GM23338 (cell line): ENCODE measurements at regions not wholly inside any gene's neighbourhood (a gene's known extent, or its start where the extent isn't known, plus 50 kb on each side); places are given as distances from the start of the nearest gene placed in this dataset.

ENCODE experiments used
- ATAC-seq: fragments of 200-7000 bp; cut with Tn5 transposase; 3 replicates; pipeline ENCODE4 v1.9.1; 2020
- DNase-seq: peaks from one replicate; pipeline ENCODE4 v3.0.0-alpha.2; 2015; ENCODE audit warnings: low spot score
- H2AFZ ChIP-seq: fragments of 200-600 bp; sonication (generic); 2 replicates; pipeline ENCODE4 v1.8.0; 2016; ENCODE audit warnings: antibody characterized with exemption, mild to moderate bottlenecking, moderate library complexity
- H3F3A ChIP-seq: fragments of 200-600 bp; sonication (generic); replicated peaks from 2 replicates; pipeline ENCODE4 v1.8.0; 2017; ENCODE audit warnings: antibody characterized with exemption, mixed run types, low read depth
- H3K27ac ChIP-seq: fragments of 200-600 bp; sonication (generic); 2 replicates; pipeline ENCODE4 v1.6.1; 2016; ENCODE audit warnings: low read depth
- H3K27me3 ChIP-seq: fragments of 200-600 bp; sonication (generic); 2 replicates; pipeline ENCODE4 v1.8.0; 2016; ENCODE audit warnings: mild to moderate bottlenecking, mixed run types, moderate library complexity; ENCODE audit not compliant: insufficient read depth
- H3K36me3 ChIP-seq: fragments of 200-600 bp; sonication (generic); 2 replicates; pipeline ENCODE4 v1.8.0; 2016; ENCODE audit warnings: mild to moderate bottlenecking; ENCODE audit not compliant: insufficient read depth
- H3K4me1 ChIP-seq: fragments of 200-600 bp; sonication (generic); 2 replicates; pipeline ENCODE4 v1.8.0; 2016; ENCODE audit warnings: mild to moderate bottlenecking, moderate library complexity; ENCODE audit not compliant: insufficient read depth
- H3K4me2 ChIP-seq: fragments of 200-600 bp; sonication (generic); 2 replicates; pipeline ENCODE4 v1.7.1; 2017; ENCODE audit warnings: mixed run types
- H3K4me3 ChIP-seq: fragments of 200-600 bp; sonication (generic); 2 replicates; pipeline ENCODE4 v1.6.1; 2016; ENCODE audit warnings: mixed run types
- H3K79me2 ChIP-seq: fragments of 200-600 bp; sonication (generic); replicated peaks from 2 replicates; pipeline ENCODE4 v1.8.0; 2017; ENCODE audit warnings: mild to moderate bottlenecking; ENCODE audit not compliant: insufficient read depth
- H3K9me2 ChIP-seq: fragments of 200-600 bp; sonication (generic); 2 replicates; pipeline ENCODE4 v1.8.0; 2017; ENCODE audit not compliant: insufficient read depth
- H4K20me1 ChIP-seq: fragments of 200-600 bp; sonication (generic); replicated peaks from 2 replicates; pipeline ENCODE4 v1.8.0; 2017; ENCODE audit warnings: mild to moderate bottlenecking; ENCODE audit not compliant: insufficient read depth
- H3K27ac Mint-ChIP-seq: 2 replicates; pipeline ENCODE4 v1.8.0; 2020; ENCODE audit warnings: inconsistent platforms, mild to moderate bottlenecking, moderate library complexity, mixed read lengths
- H3K27me3 Mint-ChIP-seq: 3 replicates; pipeline ENCODE4 v1.8.0; 2022; ENCODE audit warnings: low read depth, mild to moderate bottlenecking, moderate library complexity, mixed read lengths, inconsistent platforms; ENCODE audit not compliant: insufficient read depth, poor library complexity
- H3K36me3 Mint-ChIP-seq: 3 replicates; pipeline ENCODE4 v1.8.0; 2021; ENCODE audit warnings: low read depth, mild to moderate bottlenecking, inconsistent platforms, moderate library complexity, mixed read lengths
- H3K4me1 Mint-ChIP-seq: 3 replicates; pipeline ENCODE4 v1.8.0; 2020; ENCODE audit warnings: mild to moderate bottlenecking, inconsistent platforms, mixed read lengths
- H3K4me3 Mint-ChIP-seq: 3 replicates; pipeline ENCODE4 v1.8.0; 2021; ENCODE audit warnings: moderate library complexity, mild to moderate bottlenecking, inconsistent platforms, mixed read lengths
- H3K9me3 Mint-ChIP-seq: 3 replicates; pipeline ENCODE4 v1.8.0; 2020; ENCODE audit warnings: moderate library complexity, mild to moderate bottlenecking, inconsistent platforms, mixed read lengths
- EZH2phosphoT487 ChIP-seq: fragments of 200-600 bp; sonication (generic); IDR thresholded peaks from one replicate; pipeline ENCODE4 v1.8.1; 2018; ENCODE audit warnings: antibody characterized with exemption; ENCODE audit not compliant: unreplicated experiment
- POLR2AphosphoS5 ChIP-seq: IDR thresholded peaks from 2 replicates; pipeline ENCODE4 v1.6.1; 2016; ENCODE audit warnings: antibody characterized with exemption, low read depth
- ZNF331 ChIP-seq: fragments of 250-450 bp; sonication (Bioruptor Pico); IDR thresholded peaks from 2 replicates; pipeline ENCODE4 v1.5.0; 2020; ENCODE audit warnings: low read depth, mild to moderate bottlenecking, moderate library complexity
- TF ChIP-seq, protein P1 (sequence below): fragments of 250-450 bp; sonication (Bioruptor Pico); IDR thresholded peaks from 2 replicates; pipeline ENCODE4 v1.5.0; 2020; ENCODE audit warnings: mild to moderate bottlenecking, moderate library complexity
- TF ChIP-seq, protein P2 (sequence below): IDR thresholded peaks from one replicate; pipeline ENCODE4 v1.6.1; 2018; ENCODE audit warnings: antibody characterized with exemption; ENCODE audit not compliant: unreplicated experiment

DNA sequence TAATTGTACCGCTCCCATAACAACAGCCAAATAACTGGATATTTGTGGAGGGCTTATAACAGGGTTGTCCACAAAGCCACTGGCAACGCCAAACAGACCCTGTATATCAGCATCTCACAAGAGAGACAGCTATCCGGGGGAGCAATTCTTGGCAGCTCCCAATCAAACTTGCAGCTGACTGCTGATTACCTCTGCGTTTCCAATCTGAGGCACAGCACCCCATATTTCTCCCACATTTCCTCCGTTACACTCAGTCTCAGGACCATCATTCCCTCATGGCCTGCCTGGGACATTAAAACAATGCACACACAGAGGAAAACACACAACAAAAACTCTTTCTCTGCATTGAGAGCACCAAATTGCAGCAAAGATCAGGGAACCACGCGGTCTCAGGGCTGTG lies 67.8 kb upstream of the SDK1 start (continued):
- TF ChIP-seq, protein P1, sequence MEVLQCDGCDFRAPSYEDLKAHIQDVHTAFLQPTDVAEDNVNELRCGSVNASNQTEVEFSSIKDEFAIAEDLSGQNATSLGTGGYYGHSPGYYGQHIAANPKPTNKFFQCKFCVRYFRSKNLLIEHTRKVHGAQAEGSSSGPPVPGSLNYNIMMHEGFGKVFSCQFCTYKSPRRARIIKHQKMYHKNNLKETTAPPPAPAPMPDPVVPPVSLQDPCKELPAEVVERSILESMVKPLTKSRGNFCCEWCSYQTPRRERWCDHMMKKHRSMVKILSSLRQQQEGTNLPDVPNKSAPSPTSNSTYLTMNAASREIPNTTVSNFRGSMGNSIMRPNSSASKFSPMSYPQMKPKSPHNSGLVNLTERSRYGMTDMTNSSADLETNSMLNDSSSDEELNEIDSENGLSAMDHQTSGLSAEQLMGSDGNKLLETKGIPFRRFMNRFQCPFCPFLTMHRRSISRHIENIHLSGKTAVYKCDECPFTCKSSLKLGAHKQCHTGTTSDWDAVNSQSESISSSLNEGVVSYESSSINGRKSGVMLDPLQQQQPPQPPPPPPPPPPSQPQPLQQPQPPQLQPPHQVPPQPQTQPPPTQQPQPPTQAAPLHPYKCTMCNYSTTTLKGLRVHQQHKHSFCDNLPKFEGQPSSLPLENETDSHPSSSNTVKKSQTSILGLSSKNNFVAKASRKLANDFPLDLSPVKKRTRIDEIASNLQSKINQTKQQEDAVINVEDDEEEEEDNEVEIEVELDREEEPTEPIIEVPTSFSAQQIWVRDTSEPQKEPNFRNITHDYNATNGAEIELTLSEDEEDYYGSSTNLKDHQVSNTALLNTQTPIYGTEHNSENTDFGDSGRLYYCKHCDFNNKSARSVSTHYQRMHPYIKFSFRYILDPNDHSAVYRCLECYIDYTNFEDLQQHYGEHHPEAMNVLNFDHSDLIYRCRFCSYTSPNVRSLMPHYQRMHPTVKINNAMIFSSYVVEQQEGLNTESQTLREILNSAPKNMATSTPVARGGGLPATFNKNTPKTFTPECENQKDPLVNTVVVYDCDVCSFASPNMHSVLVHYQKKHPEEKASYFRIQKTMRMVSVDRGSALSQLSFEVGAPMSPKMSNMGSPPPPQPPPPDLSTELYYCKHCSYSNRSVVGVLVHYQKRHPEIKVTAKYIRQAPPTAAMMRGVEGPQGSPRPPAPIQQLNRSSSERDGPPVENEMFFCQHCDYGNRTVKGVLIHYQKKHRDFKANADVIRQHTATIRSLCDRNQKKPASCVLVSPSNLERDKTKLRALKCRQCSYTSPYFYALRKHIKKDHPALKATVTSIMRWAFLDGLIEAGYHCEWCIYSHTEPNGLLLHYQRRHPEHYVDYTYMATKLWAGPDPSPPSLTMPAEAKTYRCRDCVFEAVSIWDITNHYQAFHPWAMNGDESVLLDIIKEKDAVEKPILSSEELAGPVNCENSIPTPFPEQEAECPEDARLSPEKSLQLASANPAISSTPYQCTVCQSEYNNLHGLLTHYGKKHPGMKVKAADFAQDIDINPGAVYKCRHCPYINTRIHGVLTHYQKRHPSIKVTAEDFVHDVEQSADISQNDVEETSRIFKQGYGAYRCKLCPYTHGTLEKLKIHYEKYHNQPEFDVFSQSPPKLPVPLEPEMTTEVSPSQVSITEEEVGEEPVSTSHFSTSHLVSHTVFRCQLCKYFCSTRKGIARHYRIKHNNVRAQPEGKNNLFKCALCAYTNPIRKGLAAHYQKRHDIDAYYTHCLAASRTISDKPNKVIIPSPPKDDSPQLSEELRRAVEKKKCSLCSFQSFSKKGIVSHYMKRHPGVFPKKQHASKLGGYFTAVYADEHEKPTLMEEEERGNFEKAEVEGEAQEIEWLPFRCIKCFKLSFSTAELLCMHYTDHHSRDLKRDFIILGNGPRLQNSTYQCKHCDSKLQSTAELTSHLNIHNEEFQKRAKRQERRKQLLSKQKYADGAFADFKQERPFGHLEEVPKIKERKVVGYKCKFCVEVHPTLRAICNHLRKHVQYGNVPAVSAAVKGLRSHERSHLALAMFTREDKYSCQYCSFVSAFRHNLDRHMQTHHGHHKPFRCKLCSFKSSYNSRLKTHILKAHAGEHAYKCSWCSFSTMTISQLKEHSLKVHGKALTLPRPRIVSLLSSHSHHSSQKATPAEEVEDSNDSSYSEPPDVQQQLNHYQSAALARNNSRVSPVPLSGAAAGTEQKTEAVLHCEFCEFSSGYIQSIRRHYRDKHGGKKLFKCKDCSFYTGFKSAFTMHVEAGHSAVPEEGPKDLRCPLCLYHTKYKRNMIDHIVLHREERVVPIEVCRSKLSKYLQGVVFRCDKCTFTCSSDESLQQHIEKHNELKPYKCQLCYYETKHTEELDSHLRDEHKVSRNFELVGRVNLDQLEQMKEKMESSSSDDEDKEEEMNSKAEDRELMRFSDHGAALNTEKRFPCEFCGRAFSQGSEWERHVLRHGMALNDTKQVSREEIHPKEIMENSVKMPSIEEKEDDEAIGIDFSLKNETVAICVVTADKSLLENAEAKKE (CRISPR knock-in tag): no peak

DNA sequence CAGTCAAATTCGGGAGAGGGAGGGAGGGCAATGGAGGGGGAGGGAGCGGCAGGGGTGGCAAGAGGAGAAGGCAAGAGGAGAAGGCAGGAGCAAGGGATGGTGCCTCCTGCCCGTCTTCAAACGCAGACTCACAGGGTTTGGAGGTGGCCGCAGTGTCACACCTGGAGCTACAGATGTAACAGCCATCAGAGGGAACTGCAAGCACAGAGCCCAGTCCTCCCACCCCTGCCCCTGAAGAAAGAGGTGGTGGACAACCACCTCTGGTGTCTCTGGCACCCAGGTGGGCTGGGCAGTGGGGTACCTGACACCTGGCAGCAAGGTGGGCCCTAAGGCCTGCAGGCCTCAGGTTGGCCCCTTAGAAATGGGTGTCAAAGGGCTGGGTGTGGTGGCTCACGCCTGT lies 67.0 kb upstream of the SDK1 start:
- H2AFZ ChIP-seq: no peak overlapping the region
- no peaks in the 10 kb centered on the region for H3F3A ChIP-seq
- ATAC-seq (no peak), DNase-seq (no peak)
- Mint-ChIP-seq H3K27me3 (peaks cover 7% of the 10 kb centered on the region), H3K27ac (no peak overlapping the region), H3K4me3 (no peak overlapping the region), H3K36me3 (peaks cover 7% of the 10 kb centered on the region), H3K4me1 (no peaks in the 10 kb centered on the region), H3K9me3 (peaks cover 13% of the 10 kb centered on the region)
- no peaks in the 10 kb centered on the region for H4K20me1 ChIP-seq
- no peak overlapping the region for H3K27ac ChIP-seq
- H3K27me3 ChIP-seq: no peaks in the 10 kb centered on the region
- H3K79me2 ChIP-seq: no peaks in the 10 kb centered on the region
- no peaks in the 10 kb centered on the region for H3K4me1 ChIP-seq
- no peak overlapping the region for H3K4me3 ChIP-seq
- H3K36me3 ChIP-seq: no peaks in the 10 kb centered on the region
- H3K9me2 ChIP-seq: peaks cover 13% of the 10 kb centered on the region
- no peak overlapping the region for H3K4me2 ChIP-seq
- TF ChIP-seq EZH2phosphoT487: no peak
- TF ChIP-seq, protein P2, sequence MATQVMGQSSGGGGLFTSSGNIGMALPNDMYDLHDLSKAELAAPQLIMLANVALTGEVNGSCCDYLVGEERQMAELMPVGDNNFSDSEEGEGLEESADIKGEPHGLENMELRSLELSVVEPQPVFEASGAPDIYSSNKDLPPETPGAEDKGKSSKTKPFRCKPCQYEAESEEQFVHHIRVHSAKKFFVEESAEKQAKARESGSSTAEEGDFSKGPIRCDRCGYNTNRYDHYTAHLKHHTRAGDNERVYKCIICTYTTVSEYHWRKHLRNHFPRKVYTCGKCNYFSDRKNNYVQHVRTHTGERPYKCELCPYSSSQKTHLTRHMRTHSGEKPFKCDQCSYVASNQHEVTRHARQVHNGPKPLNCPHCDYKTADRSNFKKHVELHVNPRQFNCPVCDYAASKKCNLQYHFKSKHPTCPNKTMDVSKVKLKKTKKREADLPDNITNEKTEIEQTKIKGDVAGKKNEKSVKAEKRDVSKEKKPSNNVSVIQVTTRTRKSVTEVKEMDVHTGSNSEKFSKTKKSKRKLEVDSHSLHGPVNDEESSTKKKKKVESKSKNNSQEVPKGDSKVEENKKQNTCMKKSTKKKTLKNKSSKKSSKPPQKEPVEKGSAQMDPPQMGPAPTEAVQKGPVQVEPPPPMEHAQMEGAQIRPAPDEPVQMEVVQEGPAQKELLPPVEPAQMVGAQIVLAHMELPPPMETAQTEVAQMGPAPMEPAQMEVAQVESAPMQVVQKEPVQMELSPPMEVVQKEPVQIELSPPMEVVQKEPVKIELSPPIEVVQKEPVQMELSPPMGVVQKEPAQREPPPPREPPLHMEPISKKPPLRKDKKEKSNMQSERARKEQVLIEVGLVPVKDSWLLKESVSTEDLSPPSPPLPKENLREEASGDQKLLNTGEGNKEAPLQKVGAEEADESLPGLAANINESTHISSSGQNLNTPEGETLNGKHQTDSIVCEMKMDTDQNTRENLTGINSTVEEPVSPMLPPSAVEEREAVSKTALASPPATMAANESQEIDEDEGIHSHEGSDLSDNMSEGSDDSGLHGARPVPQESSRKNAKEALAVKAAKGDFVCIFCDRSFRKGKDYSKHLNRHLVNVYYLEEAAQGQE: no peak
- TF ChIP-seq, protein P1 (CRISPR knock-in tag): no peak
- TF ChIP-seq ZNF331: no peak
- no peak for TF ChIP-seq POLR2AphosphoS5
